A673 (cell line): ENCODE measurements at regions not wholly inside any gene's neighbourhood (a gene's known extent, or its start where the extent isn't known, plus 50 kb on each side); places are given as distances from the start of the nearest gene placed in this dataset.
A peak's percentile ranks its signal among the peaks of the same experiment; 100 is the strongest.

Source experiments
- BruUV-seq: library from RNA; stranded (reverse); fragments of 400-500 nt; replicated peaks from 2 replicates; lab custom pipeline; 2021; lab: Mats Ljungman, UMichigan
- CTCF ChIA-PET: fragments of 300-600 bp; sonication (Branson Sonifier 250); formaldehyde crosslinking; loops from one replicate; lab custom pipeline; 2022; ENCODE audit warnings: antibody characterized with exemption; lab: Charles Lee
- POLR2A ChIA-PET: fragments of 300-600 bp; sonication (Branson Sonifier 250); formaldehyde crosslinking; loops from one replicate; lab custom pipeline; 2022; ENCODE audit warnings: antibody characterized with exemption; ENCODE audit not compliant: low non-redundant PET; lab: Charles Lee
- DNase-seq: peaks from one replicate; pipeline ENCODE4 v3.0.0-alpha.2; 2015; ENCODE audit warnings: low spot score
- H3K27ac ChIP-seq: fragments of 200-600 bp; sonication (generic); 2 replicates; pipeline ENCODE4 v1.5.1; 2016; ENCODE audit warnings: mixed run types, low read depth, mild to moderate bottlenecking, mixed read lengths, antibody characterized with exemption, low read length; ENCODE audit not compliant: poor library complexity, severe bottlenecking
- H3K27me3 ChIP-seq: fragments of 200-600 bp; sonication (generic); replicated peaks from 2 replicates; pipeline ENCODE4 v1.6.1; 2017; ENCODE audit warnings: mixed run types, low read depth, mild to moderate bottlenecking, mixed read lengths, antibody characterized with exemption, low read length; ENCODE audit not compliant: insufficient read depth, poor library complexity
- H3K36me3 ChIP-seq: fragments of 200-600 bp; sonication (generic); 2 replicates; pipeline ENCODE4 v1.6.1; 2016; ENCODE audit warnings: mixed run types, mild to moderate bottlenecking, mixed read lengths, antibody characterized with exemption, low read length; ENCODE audit not compliant: insufficient read depth, poor library complexity, severe bottlenecking
- H3K4me1 ChIP-seq: fragments of 200-600 bp; sonication (generic); 2 replicates; pipeline ENCODE4 v1.6.1; 2017; ENCODE audit warnings: mixed run types, mild to moderate bottlenecking, mixed read lengths, antibody characterized with exemption, low read length; ENCODE audit not compliant: insufficient read depth, poor library complexity, severe bottlenecking
- H3K4me3 ChIP-seq: fragments of 200-600 bp; sonication (generic); 2 replicates; pipeline ENCODE4 v1.5.1; 2016; ENCODE audit warnings: low read depth, mixed run types, mild to moderate bottlenecking, mixed read lengths, low read length; ENCODE audit not compliant: poor library complexity, severe bottlenecking
- H3K9me3 ChIP-seq: fragments of 200-600 bp; sonication (generic); 2 replicates; pipeline ENCODE4 v1.6.1; 2016; ENCODE audit warnings: mixed run types, low read depth, mild to moderate bottlenecking, mixed read lengths, antibody characterized with exemption, low read length; ENCODE audit not compliant: poor library complexity, severe bottlenecking
- CTCF ChIP-seq: fragments of 300-800, 200-600 bp; sonication (generic); conservative IDR thresholded peaks from 2 replicates; pipeline ENCODE4 v1.5.1; 2017; ENCODE audit warnings: low read depth, mild to moderate bottlenecking, antibody characterized with exemption, low read length, moderate library complexity, mixed read lengths
- EZH2 ChIP-seq: fragments of 200-600 bp; sonication (generic); IDR thresholded peaks from 2 replicates; pipeline ENCODE4 v1.6.1; 2017; ENCODE audit warnings: borderline replicate concordance, low read depth, mild to moderate bottlenecking, mixed read lengths, antibody characterized with exemption, low read length; ENCODE audit not compliant: poor library complexity, severe bottlenecking
- intact Hi-C: fragments of 100-400 bp; cut with micrococcal nuclease; formaldehyde crosslinking; loops from one replicate; pipeline ENCODE4 v1.10.0; 2022; ENCODE audit not compliant: unreplicated experiment

DNA sequence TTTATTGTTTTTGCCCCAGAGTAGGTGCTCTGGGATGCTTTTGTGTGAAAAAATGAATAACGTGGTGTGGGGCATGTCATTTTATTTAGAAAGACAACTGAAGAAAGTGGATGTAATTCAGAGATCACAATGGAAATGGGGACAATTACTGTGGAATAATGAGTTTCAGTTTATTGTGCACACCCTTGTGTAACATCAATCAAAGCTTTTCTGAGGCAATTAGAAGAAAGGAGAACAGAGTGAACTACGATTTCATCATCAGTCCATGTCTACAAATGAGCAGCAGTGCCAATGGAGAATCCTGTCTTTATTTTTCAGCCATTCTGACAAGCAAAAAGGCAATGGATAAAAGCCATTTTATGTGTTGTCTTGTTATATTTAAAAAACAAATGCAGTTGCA is 339.2 kb downstream of the TMA16 start:
- TF ChIP-seq EZH2 = no peak
- TF ChIP-seq CTCF = no peak
- CTCF ChIA-PET = no interaction called here
- POLR2A ChIA-PET = no interaction called here
- Histone ChIP-seq H3K4me3 (no peak overlapping the region), H3K27me3 (no peaks in the 10 kb centered on the region), H3K4me1 (no peaks in the 10 kb centered on the region), H3K27ac (no peak overlapping the region), H3K36me3 (no peaks in the 10 kb centered on the region), H3K9me3 (no peaks in the 10 kb centered on the region)
- intact Hi-C loops = no loop called here
- BruUV-seq = no TSS peak
- peak; percentile 6 for DNase-seq

- Histone ChIP-seq H3K4me3 (no peak overlapping the region), H3K9me3 (no peaks in the 10 kb centered on the region), H3K4me1 (no peaks in the 10 kb centered on the region), H3K27me3 (no peaks in the 10 kb centered on the region), H3K36me3 (no peaks in the 10 kb centered on the region), H3K27ac (no peak overlapping the region)
- BruUV-seq = no TSS peak
- no peak for TF ChIP-seq EZH2
- TF ChIP-seq CTCF = no peak
- intact Hi-C loops = no loop called here
- no peak for DNase-seq
- CTCF ChIA-PET = no interaction called here
- POLR2A ChIA-PET = no interaction called here
Measured at GRCh38 chr4:163846008-163846407, 351.5 kb downstream of the TMA16 start.

DNA sequence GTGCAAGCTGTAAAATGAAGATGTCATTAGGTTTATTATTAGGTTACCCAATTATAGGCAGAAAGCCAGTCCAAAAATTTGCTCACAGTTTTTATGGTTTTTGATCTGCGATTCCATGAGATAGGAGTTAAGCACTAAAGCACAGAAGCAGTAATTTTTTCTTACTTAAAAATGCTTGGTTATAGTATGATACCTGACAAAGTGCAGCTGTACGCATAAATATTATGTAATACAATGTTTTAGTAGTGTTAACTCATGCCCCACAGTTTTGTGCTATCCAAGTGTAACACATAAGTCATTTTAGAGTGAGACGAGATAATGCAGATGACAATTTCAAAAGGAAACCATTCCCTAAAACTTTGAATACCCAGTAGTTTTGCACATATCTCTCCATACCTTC is 357.8 kb downstream of the TMA16 start:
- DNase-seq = no peak
- Histone ChIP-seq H3K4me1 (no peaks in the 10 kb centered on the region), H3K27ac (no peak overlapping the region), H3K9me3 (no peaks in the 10 kb centered on the region), H3K27me3 (no peaks in the 10 kb centered on the region), H3K4me3 (no peak overlapping the region), H3K36me3 (no peaks in the 10 kb centered on the region)
- POLR2A ChIA-PET = no interaction called here
- TF ChIP-seq EZH2 (no peak), CTCF (no peak)
- BruUV-seq = no TSS peak
- CTCF ChIA-PET = no interaction called here
- intact Hi-C loops = no loop called here
